ENCODE measurements at regions not wholly inside any gene's neighbourhood (a gene's known extent, or its start where the extent isn't known, plus 50 kb on each side); places are given as distances from the start of the nearest gene placed in this dataset.

GRCh38 chr4:184528051-184528450, 53.7 kb upstream of the IRF2 start:
- Histone ChIP-seq H3K27me3 (no peaks in the 10 kb centered on the region), H3K9me3 (no peaks in the 10 kb centered on the region), H3K4me1 (no peaks in the 10 kb centered on the region), H3K27ac (no peak overlapping the region), H3K4me3 (no peak overlapping the region), H3K36me3 (no peaks in the 10 kb centered on the region)
- DNase-seq = no peak
- TF ChIP-seq CTCF (IDR thresholded peaks at IDR 0.05) (no peak), POLR2A (IDR thresholded peaks at IDR 0.05) (no peak)

- no peaks in the 10 kb centered on the region for H3K9me3 ChIP-seq
- DNase-seq = no peak
- no peaks in the 10 kb centered on the region for H3K4me1 ChIP-seq
- H3K4me3 ChIP-seq = no peak overlapping the region
- H3K36me3 ChIP-seq = no peaks in the 10 kb centered on the region
- H3K27me3 ChIP-seq = no peaks in the 10 kb centered on the region
- no peak for TF ChIP-seq POLR2A (IDR thresholded peaks at IDR 0.05)
- no peak overlapping the region for H3K27ac ChIP-seq
Measured at GRCh38 chr4:184526228-184526627, 51.9 kb upstream of the IRF2 start.

All from Peyer's patch (tissue), 4 donors.